ENCODE measurements at regions not wholly inside any gene's neighbourhood (a gene's known extent, or its start where the extent isn't known, plus 50 kb on each side); places are given as distances from the start of the nearest gene placed in this dataset.

DNA sequence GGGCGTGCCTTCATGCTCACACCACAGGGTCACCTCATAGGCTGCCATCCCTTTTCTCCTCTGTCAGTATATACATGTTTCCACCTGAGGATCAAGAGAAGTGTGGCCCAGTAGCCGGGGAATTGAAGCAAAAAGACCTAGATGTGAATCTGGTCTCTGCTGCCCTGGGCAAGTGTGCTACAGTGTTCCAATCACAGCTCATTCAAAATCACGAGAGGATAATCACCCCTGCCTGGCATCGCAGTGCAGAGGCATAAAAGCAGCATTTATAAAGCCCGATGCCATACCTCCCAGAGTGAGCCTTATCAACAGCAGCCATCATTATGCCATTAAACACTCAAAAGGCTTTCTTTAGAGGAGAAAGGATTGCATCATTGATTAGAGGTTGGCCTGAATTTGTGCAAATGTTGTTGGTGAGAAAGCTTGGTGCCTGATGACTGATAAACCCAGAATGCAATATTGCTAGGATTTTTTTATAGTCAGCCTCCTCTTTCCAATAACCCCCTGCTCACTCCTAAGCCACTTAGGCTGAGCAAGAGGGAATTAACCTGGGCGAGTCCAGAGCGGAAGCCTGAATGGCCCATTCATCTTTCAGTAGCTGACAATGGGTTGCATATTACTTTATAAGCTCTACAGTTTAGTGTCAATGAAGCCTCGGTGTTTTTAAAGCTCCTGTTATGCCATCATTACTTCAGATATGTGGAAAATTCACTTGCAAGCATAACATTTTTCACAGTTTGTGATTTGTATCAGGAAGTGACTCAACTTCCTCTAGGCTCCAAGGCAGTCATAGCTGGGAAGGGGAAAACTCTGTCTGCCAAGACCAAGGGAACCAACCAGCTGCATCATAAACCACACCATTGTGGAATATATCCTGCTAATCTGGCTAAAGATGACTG, 92.5 kb upstream of the NXT1 start:
- no peak for DNase-seq (ENCODE audit: low spot score)

DNA sequence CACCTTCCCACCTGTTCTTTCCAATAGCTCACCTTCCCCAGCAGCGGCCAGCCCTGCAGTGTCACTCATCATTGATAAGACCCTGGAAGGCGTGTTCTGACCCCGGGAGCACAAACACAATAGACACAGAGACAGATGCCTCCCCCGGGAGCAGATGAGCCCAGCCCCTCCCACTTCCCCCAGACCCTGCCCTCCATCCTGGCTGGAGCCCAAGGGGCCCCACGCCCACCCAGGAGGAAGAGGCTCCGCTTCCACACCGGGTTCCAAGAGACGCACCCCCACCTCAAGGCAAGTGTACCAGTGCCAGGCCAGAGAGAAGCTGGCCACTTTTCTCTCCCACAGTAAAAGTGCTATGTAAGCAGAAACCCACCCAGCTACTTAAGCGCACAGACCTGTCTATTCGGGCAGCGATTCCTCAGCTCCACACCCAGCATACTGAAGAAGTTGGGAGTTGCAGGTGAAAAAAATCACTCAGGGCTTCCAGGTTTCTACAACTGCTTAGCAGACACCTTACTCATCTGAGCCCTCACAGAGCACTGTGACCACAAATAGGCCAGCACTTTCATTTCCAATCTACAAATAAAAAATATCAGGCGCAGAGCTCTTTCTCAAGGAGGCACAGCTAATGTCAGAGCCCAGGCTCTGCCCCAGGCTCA, 93.4 kb upstream of the NXT1 start:
- no peak for DNase-seq (ENCODE audit: low spot score)
- intact Hi-C loops (cut with DNase I) = no loop called here

More for the DNA sequence above, 92.5 kb upstream of the NXT1 start:
- intact Hi-C loops (cut with DNase I) = loop anchor here in 1 of 2 donors (2.0 kb wide), 1 partner anchor 29 kb away; no protein-coding TSS in a partner anchor

DNA sequence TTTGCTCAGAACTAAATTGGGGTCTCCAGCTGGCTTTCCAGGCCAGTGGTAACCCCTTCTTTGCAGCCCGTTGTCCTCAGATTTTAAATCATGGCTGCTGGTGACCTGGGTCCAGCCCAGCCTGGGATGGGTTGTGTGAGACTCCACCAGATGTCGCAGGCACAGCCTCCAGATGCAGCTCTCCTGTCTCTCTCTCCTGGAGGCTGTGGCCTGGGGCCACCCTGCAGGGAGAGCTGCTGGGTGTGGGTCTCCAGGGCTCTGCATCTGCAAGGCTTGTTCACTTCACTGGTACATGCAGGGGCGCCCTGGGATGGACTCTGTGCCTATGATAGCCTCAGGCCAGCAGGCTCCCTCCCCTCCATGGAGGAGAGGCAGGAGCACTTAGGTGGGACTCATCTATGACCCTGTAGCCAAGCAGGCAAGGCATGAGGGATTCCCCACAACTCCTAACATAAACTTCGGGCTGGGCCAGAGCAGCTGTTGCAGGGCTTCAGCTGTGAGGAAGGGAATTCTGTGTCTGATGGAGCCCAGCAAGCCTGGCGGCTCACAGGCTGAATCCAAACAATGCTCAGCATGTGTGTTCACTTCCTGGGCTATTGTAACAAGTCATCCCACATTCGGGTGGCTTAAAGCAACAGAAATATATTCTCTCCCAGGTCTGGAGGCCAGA, 94.7 kb upstream of the NXT1 start:
- DNase-seq (ENCODE audit: low spot score) = no peak
- intact Hi-C loops (cut with DNase I) = no loop called here

DNA sequence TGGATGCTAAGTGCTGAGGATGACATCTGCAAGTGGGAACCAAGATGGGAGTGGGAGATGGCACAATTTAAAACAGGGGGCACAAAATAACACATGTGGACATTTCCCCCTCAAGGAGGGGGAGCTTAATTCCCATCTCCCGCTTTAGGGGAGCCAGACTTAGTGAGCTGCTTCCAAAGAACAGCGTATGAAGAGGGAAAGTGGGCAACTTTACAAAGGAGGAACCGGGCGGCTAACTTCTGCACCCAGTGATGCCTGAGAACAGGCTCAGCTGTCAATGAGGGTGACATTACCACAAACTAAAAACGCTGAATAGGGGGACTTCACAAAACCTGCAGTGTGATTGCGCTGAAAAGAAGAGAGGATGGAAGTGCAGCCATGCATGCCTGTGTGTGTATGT, 95.5 kb upstream of the NXT1 start:
- intact Hi-C loops (cut with DNase I) = no loop called here
- no peak for DNase-seq (ENCODE audit: low spot score)

DNA sequence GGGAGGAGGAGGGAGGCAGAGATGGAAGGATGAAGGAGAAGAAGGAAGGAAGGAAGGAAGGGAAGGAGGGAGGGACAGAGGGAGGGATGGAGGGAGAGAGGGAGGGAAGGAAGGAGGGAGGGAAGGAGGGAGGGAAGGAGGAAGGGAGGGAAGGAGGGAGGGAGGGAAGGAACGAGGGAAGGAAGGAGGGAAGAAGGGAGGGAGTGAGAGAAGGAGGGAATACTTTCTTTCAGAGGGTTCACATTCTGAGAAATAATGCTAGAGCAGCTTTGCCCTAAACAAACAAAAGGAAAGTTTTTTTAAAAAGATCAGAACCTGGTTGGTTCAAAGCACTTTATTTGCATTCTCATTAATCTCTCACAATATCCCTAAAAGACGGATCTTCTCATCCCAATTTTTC, 96.1 kb upstream of the NXT1 start:
- intact Hi-C loops (cut with DNase I) = no loop called here
- DNase-seq (ENCODE audit: low spot score) = no peak

DNA sequence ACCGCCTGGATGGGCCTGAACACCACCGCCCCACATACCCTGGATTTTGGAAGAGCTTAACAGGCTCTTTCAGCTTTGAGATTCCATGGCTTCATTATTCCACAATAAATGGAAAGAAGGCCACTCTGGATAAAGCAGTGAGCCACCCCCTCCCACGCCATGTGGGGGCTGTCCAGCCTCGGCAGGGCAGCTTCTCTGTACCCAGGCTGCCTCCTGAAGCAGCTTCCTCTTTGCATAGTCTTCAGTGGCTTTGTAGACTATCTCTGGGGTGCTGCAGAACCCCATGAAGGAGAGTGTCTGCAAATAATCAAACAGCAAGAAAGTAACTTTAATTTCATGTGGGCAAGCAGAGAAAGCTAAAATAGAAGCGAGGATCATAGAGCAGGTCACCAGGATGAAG, 96.6 kb upstream of the NXT1 start:
- intact Hi-C loops (cut with DNase I) = no loop called here
- no peak for DNase-seq (ENCODE audit: low spot score)

DNA sequence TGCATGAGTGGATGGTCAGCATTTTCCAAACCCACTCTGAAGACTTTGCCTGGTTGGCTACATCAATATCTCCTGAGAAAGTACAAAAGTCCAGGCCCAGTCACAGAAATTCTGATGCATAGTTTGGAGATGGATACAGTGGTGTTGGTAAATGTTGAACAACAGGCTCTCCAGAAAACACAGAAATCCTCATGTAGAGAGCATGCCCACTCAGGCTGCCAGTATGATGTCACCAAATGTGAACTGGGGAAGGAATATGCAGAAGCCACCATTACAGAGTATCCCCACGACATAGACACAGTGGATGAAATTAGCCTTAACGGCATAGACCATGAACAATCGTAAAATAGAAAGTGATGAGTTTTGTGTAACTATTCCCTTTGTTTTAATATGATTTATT, 97.1 kb upstream of the NXT1 start:
- intact Hi-C loops (cut with DNase I) = no loop called here
- no peak for DNase-seq (ENCODE audit: low spot score)

DNA sequence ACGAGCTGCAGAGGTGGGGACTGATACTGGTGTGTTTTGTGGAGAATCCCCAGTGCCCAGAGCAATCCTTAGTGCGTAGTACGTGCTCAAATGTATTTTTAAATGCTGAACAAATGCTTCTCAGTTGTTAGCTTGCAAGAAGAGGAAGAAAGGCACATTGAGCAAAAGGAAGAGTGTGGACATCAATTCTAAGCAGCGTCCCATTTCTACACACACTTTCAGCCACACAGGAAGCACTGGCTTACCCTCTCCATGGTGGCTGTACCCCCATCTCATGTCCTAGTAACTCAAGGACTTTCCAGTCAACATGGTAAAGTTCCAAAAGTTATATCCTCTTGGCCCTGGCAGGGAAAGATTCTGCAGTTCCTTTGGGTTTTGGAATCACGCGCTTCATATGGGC, 98.8 kb upstream of the NXT1 start:
- DNase-seq (ENCODE audit: low spot score) = no peak
- intact Hi-C loops (cut with DNase I) = no loop called here

DNA sequence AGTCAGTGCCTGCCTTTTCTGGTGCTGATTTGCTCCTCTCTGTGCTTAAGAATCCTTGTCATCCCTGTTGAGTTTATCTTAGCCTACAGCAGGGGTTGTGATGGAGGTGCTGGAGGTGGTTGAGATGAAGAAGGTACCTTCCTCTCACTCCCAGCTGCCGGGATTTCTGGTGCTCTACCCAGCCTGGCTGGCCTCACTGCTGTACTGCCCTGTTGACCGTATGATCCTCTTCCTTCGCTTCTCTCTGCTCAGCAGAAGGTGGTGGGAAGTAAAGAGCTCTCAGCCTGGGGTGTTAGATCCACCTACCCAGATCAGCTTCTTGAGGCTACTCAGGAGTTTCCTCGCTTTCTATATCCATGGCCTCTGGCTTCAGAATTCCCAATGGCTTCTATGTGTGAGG, 101.0 kb upstream of the NXT1 start:
- intact Hi-C loops (cut with DNase I) = loop anchor here in 1 of 2 donors (10.0 kb wide), 1 partner anchor 75 kb away; no protein-coding TSS in a partner anchor
- DNase-seq (ENCODE audit: low spot score) = no peak

DNA sequence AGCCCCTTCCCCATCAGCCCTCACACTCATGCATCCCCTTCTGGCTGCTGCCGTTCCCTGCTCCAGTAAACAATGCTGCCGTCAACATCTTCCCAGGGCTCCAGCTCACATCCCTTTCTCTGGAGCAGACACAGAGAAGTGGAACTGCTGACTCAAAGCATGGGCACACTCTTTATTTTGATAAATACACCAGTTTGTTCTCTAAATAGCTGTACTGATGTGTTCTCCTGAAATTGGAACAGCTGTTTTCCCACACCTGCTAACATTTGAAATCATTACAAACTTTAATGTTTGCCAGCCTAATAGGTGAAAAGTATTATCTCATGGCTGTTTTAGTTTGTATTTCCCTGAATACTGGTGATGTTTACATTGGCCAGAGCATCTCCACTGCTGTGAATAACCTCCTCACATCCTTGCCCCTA, 102.1 kb upstream of the NXT1 start:
- DNase-seq (ENCODE audit: low spot score) = no peak
- intact Hi-C loops (cut with DNase I) = loop anchor here in 1 of 2 donors (10.0 kb wide), 1 partner anchor 76 kb away; no protein-coding TSS in a partner anchor

DNA sequence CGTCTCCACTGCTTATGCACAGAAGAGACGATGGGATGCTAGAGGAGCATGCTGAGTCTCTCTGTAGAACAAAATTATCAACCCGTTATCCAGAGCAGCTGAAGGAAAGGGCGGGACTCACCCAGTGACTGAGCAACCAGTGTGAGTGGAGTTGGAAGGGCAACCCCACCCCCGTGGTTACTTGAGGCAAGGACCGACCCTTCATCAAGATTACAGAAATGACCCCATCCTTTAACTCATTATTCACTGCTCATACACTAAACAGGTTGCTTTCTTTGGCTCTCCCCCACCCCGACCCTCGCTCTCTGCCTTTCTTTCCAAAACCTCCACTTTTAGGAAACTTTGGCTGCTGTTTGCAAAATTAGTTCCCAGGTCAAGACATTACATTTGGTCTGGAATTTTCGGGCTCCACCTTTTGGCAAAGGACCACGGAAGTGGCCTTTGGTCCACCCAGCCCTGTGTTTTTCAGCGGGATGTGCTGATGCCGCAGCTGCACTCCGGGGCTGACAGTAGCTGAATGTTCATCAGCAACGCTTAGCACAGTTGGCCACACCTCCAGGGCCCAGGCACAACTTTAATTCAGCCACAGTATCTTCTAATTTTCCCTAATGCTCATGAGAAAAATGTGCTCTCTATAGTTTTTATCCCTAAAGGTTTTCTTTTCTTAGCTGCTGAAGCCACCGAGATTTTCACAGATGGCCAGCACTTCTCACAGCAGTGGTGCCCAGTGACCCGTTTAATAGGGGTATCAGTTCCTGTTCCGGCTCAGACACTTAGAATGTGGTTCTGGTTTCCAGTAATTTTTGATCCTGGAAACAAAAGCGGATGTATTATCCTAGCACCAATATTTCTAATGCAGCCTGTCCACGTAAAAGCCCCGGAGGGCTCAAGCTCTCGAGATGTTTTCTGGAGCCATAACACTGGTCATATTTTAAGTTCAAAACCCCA, 103.6 kb upstream of the NXT1 start:
- intact Hi-C loops (cut with DNase I) = loop anchor here in 1 of 2 donors (10.0 kb wide), 1 partner anchor 78 kb away; no protein-coding TSS in a partner anchor

DNA sequence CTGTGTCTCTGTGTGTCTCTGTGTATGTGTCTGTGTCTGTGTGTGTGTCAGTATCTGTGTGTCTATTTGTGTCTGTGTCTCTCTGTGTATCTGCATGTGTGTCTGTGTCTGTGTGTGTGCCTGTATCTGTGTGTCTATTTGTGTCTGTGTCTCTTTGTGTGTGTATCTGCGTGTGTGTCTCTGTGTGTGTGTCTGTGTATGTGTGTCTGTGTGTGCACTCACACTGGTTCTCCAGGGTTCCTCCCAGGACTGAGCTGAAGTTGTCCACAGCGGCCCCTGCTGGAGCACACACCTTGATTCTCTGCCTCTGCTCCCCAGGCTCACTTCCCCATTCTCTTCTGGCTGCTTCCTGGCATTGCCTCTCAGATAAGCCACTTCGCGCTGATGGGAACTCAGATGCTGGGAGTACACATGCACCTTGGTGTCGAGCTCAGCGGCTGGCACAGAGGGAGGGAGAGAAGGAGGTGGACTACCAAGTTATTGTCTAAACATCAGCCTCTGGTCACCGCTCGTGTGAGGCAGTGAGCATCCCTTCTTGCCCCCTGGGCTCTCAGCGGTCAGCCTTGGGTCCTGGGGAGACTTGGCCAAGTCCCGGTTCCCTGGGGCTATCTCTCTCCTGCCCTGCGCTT, 104.9 kb upstream of the NXT1 start:
- peak; percentile 88 for DNase-seq (ENCODE audit: low spot score)
- intact Hi-C loops (cut with DNase I) = loop anchor here in 1 of 2 donors (10.0 kb wide), 1 partner anchor 79 kb away; no protein-coding TSS in a partner anchor

More for the DNA sequence above, 103.6 kb upstream of the NXT1 start:
- DNase-seq (ENCODE audit: low spot score) = peak; percentile 87

DNA sequence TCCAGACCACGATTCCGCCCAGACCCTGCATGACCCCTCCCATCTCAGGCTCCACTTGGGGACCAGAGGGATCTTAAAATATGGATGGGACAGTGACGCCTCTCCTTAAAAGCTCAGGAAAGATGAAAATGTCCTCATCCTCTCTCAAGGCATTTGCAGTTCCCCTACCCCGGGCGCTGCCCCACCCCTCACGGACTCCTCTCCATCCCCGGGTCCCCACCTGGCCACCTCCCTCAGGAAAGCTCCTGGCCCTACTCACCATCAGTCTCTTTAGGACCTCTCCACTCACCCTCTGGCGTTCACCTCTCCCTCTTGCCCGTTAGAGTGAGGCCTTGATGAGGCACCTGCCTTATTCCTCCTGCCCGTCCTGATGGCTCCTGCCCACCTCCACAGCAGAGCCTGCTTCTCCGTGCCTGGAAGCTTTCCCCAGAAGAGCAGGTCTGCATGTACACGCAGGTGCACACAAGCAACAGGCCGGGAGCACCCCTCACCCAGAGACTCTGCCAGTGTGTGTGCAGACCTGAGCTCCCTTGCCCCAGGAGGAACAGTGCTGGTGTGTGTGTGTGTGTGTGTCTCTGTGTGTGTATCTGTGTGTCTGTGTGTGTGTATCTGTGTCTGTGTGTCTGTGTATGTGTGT, 105.6 kb upstream of the NXT1 start:
- no peak for DNase-seq (ENCODE audit: low spot score)
- intact Hi-C loops (cut with DNase I) = loop anchor here in 1 of 2 donors (10.0 kb wide), 1 partner anchor 80 kb away; no protein-coding TSS in a partner anchor

DNA sequence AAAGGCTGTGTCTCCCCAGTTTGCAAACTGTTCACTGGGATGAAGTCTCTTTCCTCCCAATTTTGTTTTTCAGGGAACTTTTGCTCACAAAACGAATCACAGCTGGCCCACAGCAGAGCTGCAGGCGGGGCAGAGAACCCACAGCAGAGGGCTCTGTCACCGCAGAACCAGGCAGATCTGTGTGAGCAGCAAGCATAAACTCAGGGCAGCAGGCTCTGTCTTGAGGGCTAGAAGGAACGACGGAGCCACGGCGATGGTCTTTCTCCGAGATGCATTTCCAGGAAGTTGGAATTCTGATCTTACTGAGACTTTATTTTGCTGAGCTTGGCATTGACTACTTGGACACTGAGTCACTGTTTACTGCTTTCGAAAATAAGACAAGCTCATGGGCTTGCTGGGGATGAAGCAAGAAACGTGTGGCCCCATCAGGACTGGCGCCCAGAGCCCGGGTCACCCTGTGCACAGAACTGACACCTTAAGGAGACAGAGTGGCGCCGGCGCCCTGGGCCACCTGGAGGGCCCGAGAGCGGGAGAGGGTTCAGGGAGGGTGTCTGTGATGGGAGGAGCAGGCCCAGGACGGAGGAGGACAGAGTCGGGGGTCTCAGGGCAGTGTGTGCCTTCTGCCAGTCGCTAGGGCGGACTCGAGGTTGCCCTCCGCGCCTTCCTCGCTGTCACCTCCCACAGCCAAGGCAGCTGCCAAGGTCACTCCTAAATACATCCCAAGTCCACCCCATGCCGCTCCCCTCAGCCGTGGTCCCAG, 106.3 kb upstream of the NXT1 start:
- intact Hi-C loops (cut with DNase I) = loop anchor here in 1 of 2 donors (10.0 kb wide), 1 partner anchor 80 kb away; no protein-coding TSS in a partner anchor
- DNase-seq (ENCODE audit: low spot score) = no peak

DNA sequence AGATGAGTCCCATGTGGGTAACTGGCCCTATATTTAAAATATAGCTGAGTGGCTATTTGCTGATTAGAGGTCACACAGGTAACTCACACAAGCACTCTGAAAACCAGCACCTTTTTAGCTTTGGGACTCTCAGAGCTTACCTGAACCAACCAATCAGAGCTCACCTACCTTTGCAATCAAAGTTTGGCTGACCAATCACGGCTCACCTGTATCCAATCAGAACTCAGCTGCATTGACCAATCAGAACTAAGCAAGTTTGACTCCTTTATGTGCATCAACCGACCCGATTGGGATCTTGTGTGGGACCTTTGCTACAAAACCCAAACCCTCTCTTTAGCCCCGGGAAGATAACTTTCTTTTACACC, 106.8 kb upstream of the NXT1 start:
- intact Hi-C loops (cut with DNase I) = loop anchor here in 1 of 2 donors (10.0 kb wide), 1 partner anchor 81 kb away; no protein-coding TSS in a partner anchor
- no peak for DNase-seq (ENCODE audit: low spot score)

DNA sequence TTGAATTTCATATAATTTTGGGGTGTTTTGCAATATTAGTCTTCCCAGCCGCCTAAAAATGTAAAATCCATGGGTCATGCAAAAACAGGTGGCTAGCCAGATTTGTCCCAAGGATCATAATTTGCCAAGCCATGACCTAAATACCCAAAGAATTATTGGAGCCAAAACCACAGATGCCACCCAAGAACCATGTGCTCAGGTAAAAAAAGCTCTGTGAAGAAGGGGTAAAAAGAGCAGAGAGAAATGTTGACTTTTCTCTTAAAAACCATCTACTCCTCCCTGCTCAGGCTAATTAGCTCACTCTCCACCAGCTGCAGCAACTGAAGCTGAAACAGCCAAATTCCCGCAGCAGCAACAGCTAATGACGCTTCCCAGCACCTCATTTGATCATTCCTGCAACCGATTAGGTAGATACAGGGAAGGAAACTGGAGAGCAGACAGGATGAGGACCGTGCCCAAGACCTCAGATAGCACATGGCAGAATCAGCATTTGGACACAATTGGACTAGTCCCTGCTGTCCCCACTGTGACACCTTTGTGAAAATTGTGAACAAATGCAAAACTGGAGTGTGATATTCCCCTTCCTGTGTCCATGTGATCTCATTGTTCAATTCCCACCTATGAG, 107.9 kb upstream of the NXT1 start:
- intact Hi-C loops (cut with DNase I) = loop anchor here in 1 of 2 donors (10.0 kb wide), 1 partner anchor 82 kb away; no protein-coding TSS in a partner anchor
- DNase-seq (ENCODE audit: low spot score) = no peak

Data from posterior vena cava (tissue), 2 donors.